Lower leg skin (tissue), 4 donors: ENCODE measurements at regions not wholly inside any gene's neighbourhood (a gene's known extent, or its start where the extent isn't known, plus 50 kb on each side); places are given as distances from the start of the nearest gene placed in this dataset.
A peak's percentile ranks its signal among the peaks of the same experiment; 100 is the strongest.

ENCODE experiments used
- DNase-seq, 2 donors: peaks; one replicate each; pipeline ENCODE4 v3.0.0-alpha.2; 2019; ENCODE audit warnings: low spot score in 2 of 2
- H3K4me3 ChIP-seq: fragments of 200-600 bp; sonication (generic); 2 replicates; pipeline ENCODE4 v1.5.1; 2017; ENCODE audit warnings: mild to moderate bottlenecking, low read depth; ENCODE audit not compliant: poor library complexity, severe bottlenecking
- CTCF ChIP-seq, 3 donors: fragments of 450-650 bp; IDR thresholded peaks; one replicate each; pipeline ENCODE4 v1.5.1; 2016; ENCODE audit warnings: antibody characterized with exemption in 3 of 3, mild to moderate bottlenecking in 3 of 3, moderate library complexity in 2 of 3
- POLR2A ChIP-seq, 2 donors: fragments of 450-650 bp; IDR thresholded peaks; one replicate each; pipeline ENCODE4 v1.6.1; 2016 to 2017; ENCODE audit warnings: antibody characterized with exemption in 2 of 2, mild to moderate bottlenecking in 1 of 2, moderate library complexity in 1 of 2
- WGBS, 2 donors: methylation state at CpG; one replicate each; pipeline ENCODE4 v1.1.5; 2018; 5-methylcytosine and 5-hydroxymethylcytosine counted together
- intact Hi-C: fragments of 100-400 bp; cut with DNase I; formaldehyde crosslinking; loops from one replicate; pipeline ENCODE4 v1.15.0; 2023; ENCODE audit warnings: low total_unique reads

- peak in 1 of 2 donors; percentile 17 for DNase-seq
- intact Hi-C loops = no loop called here
- TF ChIP-seq CTCF (IDR thresholded peaks at IDR 0.05) (no peak), POLR2A (IDR thresholded peaks at IDR 0.05) (no peak)
- no peak overlapping the region for H3K4me3 ChIP-seq
- WGBS, 2 donors = 46 to 48% methylated on average over 2 of the region's 2 CpGs
These were observed 54.6 kb upstream of the CSF3R start for GRCh38 chr1:36537190-36537768.

GRCh38 chr1:36536727-36537126 is 54.0 kb upstream of the CSF3R start:
- intact Hi-C loops = no loop called here
- DNase-seq = peak in 1 of 2 donors; percentile 66
- WGBS, 2 donors = 64 to 89% methylated on average over 1 of the region's 1 CpG
- TF ChIP-seq CTCF (IDR thresholded peaks at IDR 0.05) (no peak), POLR2A (IDR thresholded peaks at IDR 0.05) (no peak)
- no peak overlapping the region for H3K4me3 ChIP-seq

GRCh38 chr1:36534711-36535412 is 52.1 kb upstream of the CSF3R start:
- 76 to 82% methylated on average over 11 to 12 of the region's 12 CpGs for WGBS, 2 donors
- no peak overlapping the region for H3K4me3 ChIP-seq
- TF ChIP-seq POLR2A (IDR thresholded peaks at IDR 0.05) (no peak), CTCF (IDR thresholded peaks at IDR 0.05) (no peak)
- DNase-seq = peak in 1 of 2 donors; percentile 63
- intact Hi-C loops = no loop called here

- TF ChIP-seq CTCF (IDR thresholded peaks at IDR 0.05) (no peak), POLR2A (IDR thresholded peaks at IDR 0.05) (no peak)
- DNase-seq = peak in 1 of 2 donors; percentile 46
- WGBS, 2 donors = 69% methylated on average over 4 of the region's 4 CpGs
- H3K4me3 ChIP-seq = no peak overlapping the region
- intact Hi-C loops = no loop called here
These were observed 51.2 kb upstream of the CSF3R start for GRCh38 chr1:36533897-36534296.

GRCh38 chr1:36532810-36533401 is 50.2 kb upstream of the CSF3R start:
- 84 to 85% methylated on average over 3 of the region's 3 CpGs for WGBS, 2 donors
- no peak overlapping the region for H3K4me3 ChIP-seq
- intact Hi-C loops = no loop called here
- peak in 1 of 2 donors; percentile 50 for DNase-seq
- TF ChIP-seq CTCF (IDR thresholded peaks at IDR 0.05) (no peak), POLR2A (IDR thresholded peaks at IDR 0.05) (no peak)
